Stimulated activated CD4-positive, alpha-beta T cell treated with anti-CD3 and anti-CD28 coated beads, TNF-alpha, amount 100 ng/mL, for 48 hours (primary cell): ENCODE measurements at regions not wholly inside any gene's neighbourhood (a gene's known extent, or its start where the extent isn't known, plus 50 kb on each side); places are given as distances from the start of the nearest gene placed in this dataset.
"Not testable (repeated sequence)": the region's sequence is repeated elsewhere in the genome, so short reads cannot be mapped to it uniquely, and the experiment has no call there.

Experiments
- DNase-seq, 3 donors: peaks; one replicate each; pipeline ENCODE4 v3.0.0-alpha.2; 2020; ENCODE audit warnings: low read depth in 3 of 3

GRCh38 chr2:226474131-226474530, 325.5 kb downstream of the IRS1 start:
- DNase-seq: no peak

DNA sequence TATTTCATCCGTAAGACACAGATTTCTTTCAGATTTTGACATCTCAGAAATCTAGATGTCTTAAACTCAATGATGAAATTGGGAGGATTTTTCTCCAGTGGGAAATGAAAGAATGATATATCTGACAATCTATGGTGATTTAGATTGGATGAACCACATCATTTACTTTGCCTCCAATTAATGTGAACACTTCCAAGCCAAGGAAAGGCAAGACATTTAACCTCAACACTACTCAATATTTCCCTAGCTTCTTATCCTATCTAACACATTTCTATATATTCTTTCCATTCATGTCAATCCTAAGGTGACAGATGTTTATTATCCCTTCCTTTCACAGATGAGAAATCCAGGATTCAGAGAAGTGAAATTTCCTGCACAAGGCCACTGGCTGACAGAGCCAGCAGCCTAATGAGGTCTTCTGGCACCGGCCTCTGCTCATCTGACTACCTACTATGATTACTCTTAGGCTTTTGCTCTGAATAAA, 327.6 kb downstream of the IRS1 start:
- no peak for DNase-seq

DNA sequence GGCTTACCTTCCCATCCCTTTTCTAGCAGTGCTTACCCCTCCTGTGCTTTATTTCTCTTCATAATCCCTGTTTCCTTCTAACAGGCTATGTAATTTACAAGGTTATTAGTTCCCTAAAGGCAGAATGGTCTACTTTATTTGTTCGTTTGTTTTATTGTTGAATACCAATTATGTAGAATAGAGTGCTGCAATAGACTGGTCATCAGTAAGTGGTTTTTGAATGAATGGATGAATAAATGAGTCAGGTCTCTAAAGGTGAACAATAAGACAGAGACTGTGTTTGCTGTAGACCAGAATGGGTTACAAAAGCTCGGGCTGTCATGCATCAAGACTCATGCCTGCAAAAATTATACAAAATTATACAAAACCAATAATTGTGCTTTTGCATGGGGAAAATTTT, 332.0 kb downstream of the IRS1 start:
- no peak for DNase-seq

DNA sequence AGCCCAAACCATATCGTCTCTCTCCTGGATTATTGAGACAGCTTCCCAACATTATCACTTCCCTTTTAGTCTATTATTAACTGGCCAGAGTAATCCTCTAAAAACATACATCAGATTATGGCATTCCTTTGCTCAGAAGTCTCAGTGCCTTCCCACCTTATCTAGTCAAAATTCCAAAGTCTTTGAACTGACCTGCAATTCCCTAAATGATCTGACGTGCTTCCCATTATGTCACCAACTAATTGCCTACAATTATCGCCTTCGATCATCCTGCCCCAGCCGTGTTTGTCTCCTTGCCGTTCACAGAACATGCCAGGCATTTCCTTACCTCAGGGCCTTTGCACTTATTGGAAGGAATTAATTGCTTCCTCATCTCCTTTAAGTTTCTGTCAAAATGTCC, 332.4 kb downstream of the IRS1 start:
- no peak for DNase-seq

DNA sequence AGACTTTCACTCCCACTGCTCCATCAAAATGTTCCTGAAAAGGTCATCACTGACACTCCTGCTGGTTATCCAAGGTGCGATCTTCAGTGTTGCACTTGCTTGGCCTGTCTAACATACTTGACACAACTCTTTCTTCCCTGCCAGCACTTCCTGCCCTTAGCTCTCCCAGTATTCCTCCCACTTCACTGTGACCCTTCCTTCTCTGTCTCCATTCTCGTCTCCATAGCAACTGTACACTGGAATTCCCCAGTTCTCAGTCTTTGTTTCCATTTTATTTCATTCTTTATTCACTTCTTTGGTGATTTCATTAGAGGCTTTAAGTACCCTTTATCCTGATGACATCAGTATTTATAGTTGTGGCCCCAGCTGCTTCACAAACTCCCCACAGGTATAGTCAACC, 333.0 kb downstream of the IRS1 start:
- DNase-seq: no peak

- no peak for DNase-seq
Measured at GRCh38 chr2:226466124-226466523, 333.5 kb downstream of the IRS1 start.

DNA sequence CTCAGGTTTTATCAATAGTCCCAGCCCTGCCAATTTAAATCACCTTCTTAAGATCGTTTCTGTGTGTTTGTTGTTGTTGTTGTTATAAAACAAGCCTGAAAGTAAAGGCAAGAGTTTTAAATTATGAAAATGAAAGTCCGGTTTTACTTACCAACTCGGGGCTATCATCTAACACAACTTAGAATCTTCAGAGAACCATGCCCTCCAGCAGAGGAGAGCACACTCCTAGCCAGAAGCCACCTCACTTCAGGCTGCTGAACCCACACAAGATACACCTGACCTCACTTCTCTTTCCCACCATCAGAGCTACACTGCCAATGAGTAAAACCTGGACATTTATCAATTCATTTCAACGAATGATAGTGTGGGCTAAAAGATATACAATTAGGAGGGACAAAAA, 335.2 kb downstream of the IRS1 start:
- DNase-seq: no peak

DNA sequence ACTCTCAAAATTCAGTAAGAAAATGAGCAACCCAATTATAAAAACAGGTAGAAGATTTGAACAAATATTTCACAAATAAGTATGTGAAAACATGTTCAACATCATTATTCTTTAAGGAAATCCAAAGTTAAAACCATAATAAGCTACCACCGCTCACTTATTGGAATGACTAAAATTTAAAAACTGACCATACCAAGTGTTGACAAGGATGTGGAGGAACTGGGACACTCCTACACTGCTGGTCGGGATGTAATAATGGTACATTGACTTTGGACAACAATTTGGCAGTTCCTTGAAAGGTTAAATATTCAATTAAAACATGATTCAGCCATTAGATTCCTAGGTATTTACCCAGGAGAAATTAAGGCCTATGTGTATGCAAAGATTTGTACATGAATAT, 336.5 kb downstream of the IRS1 start:
- DNase-seq: no peak

- DNase-seq: no peak
Measured at GRCh38 chr2:226461981-226462380, 337.6 kb downstream of the IRS1 start.

DNA sequence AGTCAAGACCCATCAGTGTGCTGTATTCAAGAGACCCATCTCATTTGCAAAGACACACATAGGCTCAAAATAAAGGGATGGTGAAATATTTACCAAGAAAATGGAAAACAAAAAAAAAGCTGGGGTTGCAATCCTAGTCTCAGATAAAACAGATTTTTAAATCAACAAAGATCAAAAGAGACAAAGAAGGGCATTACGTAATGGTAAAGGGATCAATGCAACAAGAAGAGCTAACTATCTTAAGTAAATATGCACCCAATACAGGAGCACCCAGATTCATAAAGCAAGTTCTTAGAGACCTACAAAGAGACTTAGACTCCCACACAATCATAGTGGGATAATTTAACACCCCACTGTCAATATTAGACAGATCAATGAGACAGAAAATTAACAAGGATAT, 343.5 kb downstream of the IRS1 start:
- not testable (repeated sequence) for DNase-seq

DNA sequence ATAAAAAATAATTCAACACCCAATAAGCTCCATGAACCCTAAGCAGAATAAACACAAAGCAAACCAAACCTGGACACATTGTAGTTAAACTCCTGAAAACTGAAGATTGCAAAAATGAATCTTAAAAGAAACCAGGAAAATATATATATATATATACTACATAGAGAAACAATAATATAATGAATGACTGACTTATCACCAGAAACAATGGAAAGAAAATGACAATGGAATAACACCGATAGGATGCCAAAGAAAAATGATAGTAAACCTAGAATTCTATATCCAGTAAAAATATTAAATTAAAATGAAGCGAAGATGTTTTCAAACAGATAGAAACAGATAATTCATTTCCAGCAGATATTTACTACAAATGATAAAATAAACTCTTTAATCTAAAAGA, 346.9 kb downstream of the IRS1 start:
- no peak for DNase-seq

DNA sequence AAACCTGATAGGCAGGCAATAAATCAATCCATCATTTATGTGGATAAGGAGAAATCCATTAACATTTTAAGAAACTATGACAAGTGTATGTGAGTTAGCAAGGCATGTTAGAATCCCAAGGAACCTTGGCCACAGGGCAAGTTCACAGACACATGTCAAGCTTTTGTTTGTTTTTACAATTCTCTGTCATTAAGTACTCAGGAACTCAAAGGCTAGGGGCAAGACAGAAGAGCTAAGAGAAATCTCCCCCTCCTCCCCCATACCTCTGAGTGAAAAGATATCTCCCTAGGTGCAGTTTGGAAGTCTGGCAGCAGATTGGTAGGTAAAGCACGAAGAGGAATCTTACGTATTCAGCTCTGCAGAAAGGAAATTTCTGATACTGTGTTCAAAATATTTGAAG, 348.1 kb downstream of the IRS1 start:
- DNase-seq: no peak

DNA sequence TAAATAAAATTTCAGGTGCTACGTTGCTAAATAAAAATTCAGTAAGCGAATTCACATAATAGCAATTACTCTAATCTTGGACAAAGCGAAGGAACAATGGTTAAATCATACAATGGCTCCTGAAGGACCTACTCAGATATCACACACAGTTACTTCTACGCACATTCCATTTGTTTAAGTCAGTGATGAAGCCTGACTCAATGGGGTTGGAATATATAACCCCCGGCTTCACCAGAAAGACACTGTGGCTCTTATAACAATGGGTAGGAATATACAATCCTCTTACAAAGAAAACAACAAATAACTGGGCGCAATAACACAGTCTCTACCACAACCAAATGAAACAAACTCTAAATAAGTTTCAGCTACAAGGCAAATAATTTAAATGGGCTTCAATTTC, 349.5 kb downstream of the IRS1 start:
- DNase-seq: no peak

DNA sequence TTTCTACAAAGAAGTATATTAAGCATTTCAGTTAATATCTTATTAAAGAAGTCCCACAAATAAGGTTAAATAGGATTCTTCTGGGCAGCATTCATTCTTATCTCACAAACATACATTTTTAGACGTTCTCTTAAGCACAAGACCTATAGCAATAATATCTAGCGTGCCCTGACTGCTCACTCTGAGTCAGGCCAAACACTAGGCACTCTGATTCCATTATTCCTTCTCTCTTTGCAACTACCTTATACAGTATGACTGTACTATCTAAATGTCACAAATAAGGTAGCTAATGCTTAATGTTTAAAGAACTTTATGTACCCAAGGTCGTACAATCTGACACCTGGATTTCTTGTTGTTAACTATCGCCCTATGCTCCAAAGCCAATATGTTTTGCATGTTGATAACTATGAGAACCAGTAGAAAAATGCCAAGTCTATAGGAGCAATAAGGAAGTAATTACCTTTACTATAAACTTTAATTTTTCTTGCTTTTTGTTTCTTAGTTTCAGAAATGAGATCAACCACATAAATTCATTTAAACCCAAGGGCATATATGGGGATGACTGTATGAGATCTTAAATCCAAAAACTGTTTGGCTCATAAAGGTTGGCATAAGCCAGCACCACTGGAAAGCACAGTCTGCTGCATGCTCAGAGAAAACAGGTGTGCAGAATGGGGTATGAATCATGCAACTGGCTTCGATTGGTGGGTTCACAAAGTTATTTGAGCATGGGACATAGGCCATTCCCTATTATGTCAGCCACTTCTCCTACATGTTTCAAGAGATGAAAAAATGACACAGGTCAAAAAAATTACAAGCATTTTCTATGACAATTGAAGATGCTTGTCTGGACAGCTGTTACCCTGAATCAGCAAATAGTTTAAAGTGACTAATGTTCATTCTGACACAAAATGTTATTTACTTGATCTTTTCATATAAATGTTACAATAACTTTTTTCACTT, 352.0 kb downstream of the IRS1 start:
- no peak for DNase-seq

DNA sequence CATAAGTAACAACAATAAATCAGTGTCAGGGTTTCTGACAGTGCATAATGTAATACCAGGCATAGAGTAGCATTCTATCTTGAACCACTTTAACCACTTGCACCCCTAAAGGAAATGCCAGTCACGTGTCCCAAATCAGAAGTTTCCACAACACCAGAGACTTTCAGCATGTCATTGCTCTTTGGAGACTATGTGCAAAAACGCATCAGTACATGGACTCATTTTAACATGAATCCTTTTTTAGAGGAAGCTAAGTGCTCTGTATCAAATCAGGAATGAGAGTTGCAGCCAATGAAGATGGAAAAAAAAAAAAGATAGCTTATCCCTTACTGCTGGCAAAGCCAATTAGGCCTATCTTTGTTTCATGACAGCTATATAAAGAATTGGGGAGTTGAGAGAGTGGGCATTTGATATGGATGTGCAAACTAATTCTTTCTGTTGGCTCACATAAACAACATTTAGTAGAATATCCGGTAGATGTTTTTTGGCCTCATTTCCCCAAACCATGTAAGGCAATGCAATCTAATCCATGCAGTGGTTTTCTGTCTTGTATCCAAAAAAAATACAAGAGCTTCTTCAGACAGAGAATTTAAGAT, 353.1 kb downstream of the IRS1 start:
- DNase-seq: no peak

DNA sequence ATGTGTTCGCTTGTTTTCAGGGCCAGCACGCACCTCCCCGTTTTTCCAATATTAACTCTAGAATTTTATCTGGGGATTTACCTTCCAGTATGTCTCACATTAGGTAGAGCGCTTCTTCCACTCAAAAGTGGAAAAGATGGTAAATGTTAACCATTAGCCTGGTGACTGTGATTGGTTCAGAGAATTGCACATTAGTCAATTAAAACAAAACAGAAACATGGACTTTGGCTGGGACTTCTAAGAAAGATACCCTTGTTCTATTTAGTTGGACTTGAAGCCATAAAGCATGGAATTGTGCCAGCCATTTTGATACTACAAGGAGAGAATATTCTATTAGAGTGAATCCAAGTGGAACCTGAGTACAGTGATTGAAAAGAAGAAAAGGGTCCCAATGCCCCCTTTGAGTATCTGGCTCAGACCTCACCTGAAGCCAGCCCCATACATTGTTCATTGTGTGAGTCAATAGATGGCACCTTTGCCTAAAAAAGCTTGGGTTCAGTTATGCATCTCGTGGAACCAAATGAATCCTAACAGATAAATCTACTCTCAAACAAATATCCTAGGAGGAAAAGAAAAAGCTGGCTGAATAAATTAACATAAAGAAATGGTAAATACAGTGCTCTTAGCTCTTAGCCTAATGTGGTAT, 354.3 kb downstream of the IRS1 start:
- DNase-seq: no peak

- no peak for DNase-seq
Measured at GRCh38 chr2:226443112-226443511, 356.5 kb downstream of the IRS1 start.

GRCh38 chr2:226440127-226440918, 359.3 kb downstream of the IRS1 start:
- DNase-seq: no peak

DNA sequence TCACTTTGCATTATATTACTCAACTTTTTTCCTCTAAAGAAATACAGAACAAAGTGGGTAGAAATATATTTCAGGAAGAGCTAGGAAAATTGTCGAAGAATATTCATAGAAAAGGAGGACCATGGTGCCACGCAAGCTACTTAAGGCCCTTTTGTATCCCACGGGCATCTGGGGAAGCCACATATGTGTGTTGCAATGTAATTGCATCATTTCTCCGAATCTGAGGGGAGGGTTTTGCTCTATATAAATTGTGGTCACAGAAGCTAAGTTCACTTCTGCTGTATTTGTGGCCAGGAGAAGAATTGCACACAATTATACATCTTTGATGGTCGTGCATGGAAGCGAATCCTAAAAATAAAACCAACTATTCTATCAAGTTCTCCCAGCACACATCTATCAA, 360.3 kb downstream of the IRS1 start:
- no peak for DNase-seq

- no peak for DNase-seq
Measured at GRCh38 chr2:226435146-226435545, 364.5 kb downstream of the IRS1 start.

DNA sequence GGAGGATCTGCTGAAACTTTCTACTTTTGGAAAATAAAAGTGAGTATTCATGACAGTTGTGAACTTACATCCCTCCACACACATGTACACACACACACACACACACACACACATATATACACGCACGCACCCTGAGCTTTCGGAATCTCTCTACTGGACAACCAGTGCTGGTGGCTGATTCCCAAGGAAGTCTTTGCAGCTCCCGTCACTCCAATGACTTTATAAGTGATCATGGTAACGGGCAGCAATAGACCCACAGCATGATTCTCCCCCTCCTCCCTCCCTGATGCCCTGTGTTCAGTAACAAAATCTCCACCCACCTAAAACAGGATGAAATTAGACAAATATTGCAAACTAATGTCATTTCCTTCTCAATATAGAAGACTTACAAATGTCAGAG, 364.9 kb downstream of the IRS1 start:
- DNase-seq: no peak
